Vagina (tissue), 2 donors: ENCODE measurements at regions not wholly inside any gene's neighbourhood (a gene's known extent, or its start where the extent isn't known, plus 50 kb on each side); places are given as distances from the start of the nearest gene placed in this dataset.

Experiments
- DNase-seq, 2 donors: peaks; one replicate each; pipeline ENCODE4 v3.0.0-alpha.2; 2017; ENCODE audit errors: extremely low spot score in 2 of 2
- H3K27ac ChIP-seq: fragments of 200-600 bp; sonication (generic); one replicate; pipeline ENCODE4 v1.5.1; 2019
- H3K27me3 ChIP-seq: fragments of 200-600 bp; sonication (generic); one replicate; pipeline ENCODE4 v1.5.1; 2019
- H3K36me3 ChIP-seq, 2 donors: fragments of 200-600 bp; sonication (generic); one replicate each; pipeline ENCODE4 v1.5.1; 2017 to 2019
- H3K4me1 ChIP-seq: fragments of 200-600 bp; sonication (generic); one replicate; pipeline ENCODE4 v1.5.1; 2019
- H3K4me3 ChIP-seq, 2 donors: fragments of 200-600 bp; sonication (generic); 1 replicate in 1 of 2; 2 replicates in 1 of 2; pipeline ENCODE4 v1.5.1; 2016 to 2019
- H3K9me3 ChIP-seq: fragments of 200-600 bp; sonication (generic); one replicate; pipeline ENCODE4 v1.5.1; 2019
- CTCF ChIP-seq, 3 experiments: fragments of 450-650 bp in 2 of 3; fragments of 200-600 bp in 1 of 3; sonication (generic) in 1 of 3; IDR thresholded peaks; one replicate each; pipeline ENCODE4 v1.5.1; 2017 to 2019; ENCODE audit warnings: antibody characterized with exemption in 3 of 3, mild to moderate bottlenecking in 2 of 3, moderate library complexity in 2 of 3
- POLR2A ChIP-seq, 2 donors: fragments of 450-650 bp; IDR thresholded peaks; one replicate each; pipeline ENCODE4 v1.6.1; 2017; ENCODE audit warnings: antibody characterized with exemption in 2 of 2, mild to moderate bottlenecking in 2 of 2, moderate library complexity in 2 of 2
- POLR2AphosphoS5 ChIP-seq, 2 donors: sonication (generic); formaldehyde crosslinking; IDR thresholded peaks; one replicate each; pipeline ENCODE4 v1.9.0; 2017; ENCODE audit warnings: antibody characterized with exemption in 2 of 2, mild to moderate bottlenecking in 2 of 2, low read depth in 1 of 2; ENCODE audit not compliant: insufficient read depth in 1 of 2
- intact Hi-C: fragments of 100-400 bp; cut with DNase I; formaldehyde crosslinking; loops from one replicate; pipeline ENCODE4 v1.15.1; 2023

GRCh38 chr3:22117751-22118346 lies 366.8 kb upstream of the ZNF385D start:
- intact Hi-C loops = no loop called here
- TF ChIP-seq CTCF (IDR thresholded peaks at IDR 0.05) (peak in 1 of 3 experiments; percentile 57), POLR2A (IDR thresholded peaks at IDR 0.05) (no peak)
- no peak for DNase-seq

GRCh38 chr3:22118542-22118941 lies 367.5 kb upstream of the ZNF385D start:
- no peaks in the 10 kb centered on the region for H3K4me1 ChIP-seq
- no peaks in the 10 kb centered on the region for H3K27me3 ChIP-seq
- intact Hi-C loops = no loop called here
- no peaks in the 10 kb centered on the region for H3K36me3 ChIP-seq
- no peaks in the 10 kb centered on the region for H3K9me3 ChIP-seq
- no peak for DNase-seq
- no peak overlapping the region for H3K27ac ChIP-seq
- no peak for TF ChIP-seq CTCF (IDR thresholded peaks at IDR 0.05)
- no peak for TF ChIP-seq POLR2AphosphoS5 (IDR thresholded peaks at IDR 0.05; ENCODE audit: insufficient read depth in 1 of 2, low read depth in 1 of 2)
- no peak for TF ChIP-seq POLR2A (IDR thresholded peaks at IDR 0.05)
- no peak overlapping the region for H3K4me3 ChIP-seq

More at GRCh38 chr3:22117751-22118346, 366.8 kb upstream of the ZNF385D start:
- Histone ChIP-seq H3K27ac (no peak overlapping the region), H3K4me3 (no peak overlapping the region), H3K4me1 (no peaks in the 10 kb centered on the region), H3K36me3 (no peaks in the 10 kb centered on the region), H3K27me3 (no peaks in the 10 kb centered on the region), H3K9me3 (no peaks in the 10 kb centered on the region)

GRCh38 chr3:22121068-22121701 lies 370.2 kb upstream of the ZNF385D start:
- no peak overlapping the region for H3K4me3 ChIP-seq
- no peaks in the 10 kb centered on the region for H3K4me1 ChIP-seq
- H3K27ac ChIP-seq = no peak overlapping the region
- H3K36me3 ChIP-seq = no peaks in the 10 kb centered on the region
- no peak for DNase-seq
- H3K9me3 ChIP-seq = no peaks in the 10 kb centered on the region
- intact Hi-C loops = no loop called here
- no peak for TF ChIP-seq POLR2A (IDR thresholded peaks at IDR 0.05)
- no peak for TF ChIP-seq CTCF (IDR thresholded peaks at IDR 0.05)
- TF ChIP-seq POLR2AphosphoS5 (IDR thresholded peaks at IDR 0.05; ENCODE audit: insufficient read depth in 1 of 2, low read depth in 1 of 2) = no peak
- H3K27me3 ChIP-seq = no peaks in the 10 kb centered on the region

- Histone ChIP-seq H3K9me3 (no peaks in the 10 kb centered on the region), H3K27ac (no peak overlapping the region), H3K36me3 (no peaks in the 10 kb centered on the region), H3K27me3 (no peaks in the 10 kb centered on the region), H3K4me3 (no peak overlapping the region), H3K4me1 (no peaks in the 10 kb centered on the region)
- no peak for DNase-seq
- intact Hi-C loops = no loop called here
- no peak for TF ChIP-seq POLR2A (IDR thresholded peaks at IDR 0.05)
- no peak for TF ChIP-seq CTCF (IDR thresholded peaks at IDR 0.05)
- TF ChIP-seq POLR2AphosphoS5 (IDR thresholded peaks at IDR 0.05; ENCODE audit: insufficient read depth in 1 of 2, low read depth in 1 of 2) = no peak
These were observed 371.6 kb upstream of the ZNF385D start for GRCh38 chr3:22122567-22122966.

GRCh38 chr3:22129101-22129500 lies 378.1 kb upstream of the ZNF385D start:
- H3K36me3 ChIP-seq = no peaks in the 10 kb centered on the region
- no peaks in the 10 kb centered on the region for H3K9me3 ChIP-seq
- no peaks in the 10 kb centered on the region for H3K4me1 ChIP-seq
- DNase-seq = no peak
- no peak overlapping the region for H3K4me3 ChIP-seq
- H3K27me3 ChIP-seq = no peaks in the 10 kb centered on the region
- TF ChIP-seq POLR2AphosphoS5 (IDR thresholded peaks at IDR 0.05; ENCODE audit: insufficient read depth in 1 of 2, low read depth in 1 of 2) = no peak
- no peak overlapping the region for H3K27ac ChIP-seq
- intact Hi-C loops = no loop called here
